ENCODE measurements at regions not wholly inside any gene's neighbourhood (a gene's known extent, or its start where the extent isn't known, plus 50 kb on each side); places are given as distances from the start of the nearest gene placed in this dataset.

GRCh38 chr6:94511502-94512088 is 1065.7 kb upstream of the MANEA start:
- no peak for DNase-seq

GRCh38 chr6:94510877-94511276 is 1066.5 kb upstream of the MANEA start:
- DNase-seq: no peak

DNA sequence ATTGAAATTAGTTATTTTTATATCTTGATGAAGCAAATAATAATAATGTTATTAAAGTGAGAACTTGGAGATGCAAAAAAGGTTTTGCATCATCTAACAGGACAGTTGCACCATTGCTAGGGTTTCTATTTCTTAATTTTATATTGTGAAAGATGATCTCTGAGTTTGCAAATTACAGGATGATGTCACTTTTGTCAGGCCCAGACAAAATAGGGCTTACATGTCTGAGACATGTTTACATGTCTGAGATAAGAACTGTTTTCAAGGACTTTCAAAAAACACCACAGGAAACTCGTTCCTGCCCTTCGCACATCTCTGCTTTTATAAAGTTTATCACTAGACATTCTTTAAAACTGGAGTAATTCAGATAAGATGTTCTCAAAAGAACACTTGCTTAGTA is 1075.8 kb upstream of the MANEA start:
- no peak for DNase-seq

DNA sequence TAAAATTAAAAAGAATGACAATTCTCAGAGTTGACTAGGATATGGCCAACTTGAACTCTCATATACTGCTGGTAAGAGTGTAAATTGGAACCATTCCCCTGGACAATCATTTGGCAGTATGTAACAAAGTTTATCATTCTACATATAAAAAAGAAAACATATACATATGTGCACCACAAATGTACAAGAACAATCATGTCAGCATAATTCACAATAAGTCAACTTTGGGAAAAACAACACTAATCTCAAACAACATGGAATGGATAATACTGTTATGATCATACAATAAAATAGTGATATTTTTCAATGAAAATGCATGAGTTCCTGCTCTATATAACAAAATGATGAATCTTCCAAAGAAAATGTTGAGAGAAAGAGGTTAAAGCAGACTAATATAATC is 1078.7 kb upstream of the EPHA7 start:
- DNase-seq: no peak

DNA sequence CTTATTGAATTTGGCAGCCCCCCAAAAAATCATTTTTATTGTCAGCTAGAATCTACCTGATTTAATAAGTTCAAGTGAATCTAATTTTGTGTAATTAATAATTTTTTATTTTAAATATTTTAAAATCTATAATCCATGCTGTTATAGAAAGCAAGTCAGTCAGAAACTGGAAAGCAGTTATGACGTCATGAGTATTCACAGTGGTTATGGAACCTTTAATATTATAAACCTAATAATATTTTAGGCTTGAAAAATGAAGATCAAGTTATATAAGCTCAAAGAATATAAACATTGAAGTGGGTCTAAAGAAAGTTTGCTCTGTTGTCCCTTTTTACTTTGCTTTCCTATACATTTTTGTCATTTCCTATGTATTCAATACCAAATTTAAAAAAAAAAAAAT is 1075.1 kb upstream of the EPHA7 start:
- DNase-seq: no peak

- no peak for DNase-seq
Measured at GRCh38 chr6:94487371-94487770, 1068.0 kb upstream of the EPHA7 start.

- no peak for DNase-seq
Measured at GRCh38 chr6:94478133-94479005, 1059.0 kb upstream of the EPHA7 start.

- no peak for DNase-seq
Measured at GRCh38 chr6:94468830-94469229, 1049.5 kb upstream of the EPHA7 start.

DNA sequence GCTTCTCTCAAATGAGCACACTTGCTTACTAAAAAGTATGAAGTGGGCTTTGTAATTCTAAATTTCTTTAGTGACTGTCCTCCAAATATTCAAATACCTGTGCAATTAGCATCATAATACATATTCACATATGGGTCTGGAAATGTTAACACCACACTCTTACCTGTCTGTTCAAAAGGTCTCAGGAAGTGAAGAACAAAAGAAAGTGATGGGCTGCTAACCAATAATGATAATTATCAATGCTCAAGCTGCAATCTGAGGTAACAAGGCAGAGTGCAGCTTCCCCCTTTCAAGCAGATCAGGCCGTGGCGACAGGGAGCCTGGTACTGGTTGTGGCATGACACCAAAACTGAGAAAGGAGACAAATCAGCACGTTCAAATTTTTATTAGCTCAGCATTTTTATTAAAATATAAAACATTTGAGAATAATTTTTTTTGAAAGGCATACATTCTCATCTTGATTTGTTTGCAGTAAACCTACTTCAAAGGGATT is 1044.7 kb upstream of the EPHA7 start:
- DNase-seq: no peak

GRCh38 chr6:94463306-94463705 is 1043.9 kb upstream of the EPHA7 start:
- no peak for DNase-seq

DNA sequence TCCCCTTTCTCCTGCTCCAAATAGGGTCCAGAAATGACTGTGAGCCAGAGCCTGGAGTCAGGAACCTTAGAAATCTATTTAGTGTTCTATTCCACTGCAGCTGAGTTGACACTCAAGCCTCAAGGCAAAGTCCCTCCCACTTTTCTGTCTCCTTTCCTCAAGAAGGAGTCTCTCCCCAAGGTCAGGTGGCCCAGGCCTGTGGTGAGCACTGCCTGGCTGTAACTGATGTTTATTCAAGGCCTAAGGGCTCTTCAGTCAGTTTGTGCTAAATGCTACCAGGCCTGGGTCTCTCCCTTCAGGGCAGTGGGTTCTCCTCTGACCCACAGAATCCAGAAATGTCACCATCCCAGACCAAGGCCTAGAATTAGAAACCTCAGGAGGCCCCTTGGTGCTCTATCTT is 1042.9 kb upstream of the EPHA7 start:
- no peak for DNase-seq

- DNase-seq: no peak
Measured at GRCh38 chr6:94456266-94456665, 1036.9 kb upstream of the EPHA7 start.

GRCh38 chr6:94454231-94454630 is 1034.9 kb upstream of the EPHA7 start:
- no peak for DNase-seq

DNA sequence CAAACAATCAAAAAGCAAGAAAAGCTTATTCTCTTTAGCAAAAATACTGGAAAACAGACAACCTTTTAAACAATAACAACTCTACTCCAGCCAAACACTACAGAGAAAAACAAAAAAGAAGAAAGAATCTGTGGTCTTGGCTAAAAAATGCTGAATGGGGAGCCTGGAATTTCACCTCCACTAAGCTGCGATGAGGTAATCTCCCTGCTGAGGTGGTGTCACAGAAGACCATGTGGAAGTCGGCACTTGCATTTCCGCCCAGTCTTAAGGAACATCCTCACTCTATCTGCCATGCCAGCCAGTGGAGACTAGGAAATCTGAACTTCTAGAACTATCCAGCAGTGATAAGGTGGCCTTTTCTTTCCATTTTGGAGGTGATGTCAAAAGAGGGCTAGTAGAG is 1026.8 kb upstream of the EPHA7 start:
- DNase-seq: no peak

- no peak for DNase-seq
Measured at GRCh38 chr6:94443701-94444100, 1024.3 kb upstream of the EPHA7 start.

- no peak for DNase-seq
Measured at GRCh38 chr6:94424692-94425091, 1005.3 kb upstream of the EPHA7 start.

- DNase-seq: no peak
Measured at GRCh38 chr6:94417363-94417762, 998.0 kb upstream of the EPHA7 start.

- no peak for DNase-seq
Measured at GRCh38 chr6:94414041-94414440, 994.7 kb upstream of the EPHA7 start.

GRCh38 chr6:94401311-94401710 is 982.0 kb upstream of the EPHA7 start:
- no peak for DNase-seq

- DNase-seq: no peak
Measured at GRCh38 chr6:94394822-94395221, 975.5 kb upstream of the EPHA7 start.

DNA sequence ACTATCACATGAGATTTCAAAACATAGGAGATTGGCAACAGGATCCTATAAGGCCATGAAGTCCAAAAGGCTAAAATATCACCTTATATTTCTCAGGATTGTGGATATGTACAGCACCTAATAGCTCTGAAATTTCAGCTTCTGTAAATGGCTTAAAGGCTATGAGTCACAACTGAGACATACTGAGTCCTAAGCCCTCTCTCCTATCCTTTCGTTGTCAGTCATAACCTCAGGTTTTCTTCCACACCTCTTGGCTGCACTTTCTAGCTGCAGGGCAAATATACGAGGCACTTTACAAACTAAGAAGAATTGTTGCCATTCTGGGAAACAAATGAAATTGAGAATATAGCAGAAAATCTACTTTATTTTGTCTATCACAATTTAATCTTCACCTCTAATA is 969.9 kb upstream of the EPHA7 start:
- no peak for DNase-seq

- no peak for DNase-seq
Measured at GRCh38 chr6:94377835-94378234, 958.5 kb upstream of the EPHA7 start.

- no peak for DNase-seq
Measured at GRCh38 chr6:94376876-94377275, 957.5 kb upstream of the EPHA7 start.

DNA sequence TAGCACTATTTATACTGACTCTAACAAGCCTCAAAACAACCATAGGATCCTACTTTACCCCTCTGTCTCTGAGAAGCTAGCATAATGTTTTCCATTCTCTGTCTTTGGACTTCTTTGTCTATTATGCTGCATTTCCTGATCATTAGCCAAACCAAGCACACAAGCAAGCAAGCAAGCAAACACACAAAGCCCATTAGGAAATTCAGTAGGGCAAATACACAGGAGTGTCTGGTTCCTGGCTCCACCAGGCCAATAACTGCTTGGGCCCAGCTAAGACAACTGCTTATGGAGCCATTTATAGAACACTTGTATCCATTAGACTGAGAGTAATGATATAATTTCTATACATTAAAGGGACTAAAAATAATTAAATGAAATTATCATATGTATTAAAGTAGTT is 952.9 kb upstream of the EPHA7 start:
- no peak for DNase-seq

DNA sequence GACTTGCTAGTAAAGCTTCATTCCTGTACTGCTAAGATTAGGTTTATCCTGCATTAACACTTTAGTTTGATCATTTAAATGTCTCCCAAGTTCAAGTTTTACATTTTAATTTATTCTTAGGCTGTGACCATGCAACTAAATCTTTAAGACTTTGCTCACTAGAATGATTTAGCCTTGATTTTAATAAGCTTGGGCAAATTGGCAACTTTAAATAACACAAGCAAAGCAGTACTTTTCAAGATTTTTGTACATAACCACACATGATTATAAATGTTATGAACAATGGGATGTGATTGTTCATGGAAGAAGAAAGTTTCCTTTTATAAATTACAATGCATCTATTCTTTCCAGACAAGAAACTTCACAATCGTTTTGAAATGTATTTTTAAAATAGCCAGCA is 948.0 kb upstream of the EPHA7 start:
- DNase-seq: no peak
